Nephron (organoid): ENCODE measurements at regions not wholly inside any gene's neighbourhood (a gene's known extent, or its start where the extent isn't known, plus 50 kb on each side); places are given as distances from the start of the nearest gene placed in this dataset.
"Not testable (repeated sequence)": the region's sequence is repeated elsewhere in the genome, so short reads cannot be mapped to it uniquely, and the experiment has no call there.

ENCODE experiments used
- H3K27ac Mint-ChIP-seq, 3 experiments: 2 replicates each; pipeline ENCODE4 v1.8.0; 2020; ENCODE audit warnings: mixed read lengths in 3 of 3, mild to moderate bottlenecking in 2 of 3, moderate library complexity in 1 of 3
- H3K27me3 Mint-ChIP-seq: 2 replicates; pipeline ENCODE4 v1.8.0; 2021; ENCODE audit warnings: low read depth, mild to moderate bottlenecking, moderate library complexity, mixed read lengths
- H3K36me3 Mint-ChIP-seq: 2 replicates; pipeline ENCODE4 v1.8.0; 2020; ENCODE audit warnings: low read depth, mixed read lengths
- H3K4me1 Mint-ChIP-seq: 2 replicates; pipeline ENCODE4 v1.8.0; 2020; ENCODE audit warnings: mixed read lengths
- H3K4me3 Mint-ChIP-seq, 3 experiments: 2 replicates each; pipeline ENCODE4 v1.8.0; 2020; ENCODE audit warnings: mild to moderate bottlenecking in 3 of 3, mixed read lengths in 3 of 3, moderate library complexity in 2 of 3
- H3K9me3 Mint-ChIP-seq: 2 replicates; pipeline ENCODE4 v1.8.0; 2020; ENCODE audit warnings: mixed read lengths
- CTCF ChIP-seq, 3 experiments: fragments of 200-600 bp; sonication (generic); IDR thresholded peaks; one replicate each; pipeline ENCODE4 v1.5.0; 2021; ENCODE audit warnings: antibody characterized with exemption in 3 of 3; ENCODE audit not compliant: unreplicated experiment in 3 of 3

- no peaks in the 10 kb centered on the region for H3K4me1 Mint-ChIP-seq
- H3K9me3 Mint-ChIP-seq = peaks cover 3% of the 10 kb centered on the region
- TF ChIP-seq CTCF (IDR thresholded peaks at IDR 0.05; ENCODE audit: unreplicated experiment in 3 of 3) = no peak
- no peak overlapping the region for H3K4me3 Mint-ChIP-seq
- no peak overlapping the region for H3K27ac Mint-ChIP-seq
- no peaks in the 10 kb centered on the region for H3K36me3 Mint-ChIP-seq
- H3K27me3 Mint-ChIP-seq = peaks cover 5% of the 10 kb centered on the region
Observed at GRCh38 chr4:153095448-153096204, 108.6 kb upstream of the TRIM2 start.

DNA sequence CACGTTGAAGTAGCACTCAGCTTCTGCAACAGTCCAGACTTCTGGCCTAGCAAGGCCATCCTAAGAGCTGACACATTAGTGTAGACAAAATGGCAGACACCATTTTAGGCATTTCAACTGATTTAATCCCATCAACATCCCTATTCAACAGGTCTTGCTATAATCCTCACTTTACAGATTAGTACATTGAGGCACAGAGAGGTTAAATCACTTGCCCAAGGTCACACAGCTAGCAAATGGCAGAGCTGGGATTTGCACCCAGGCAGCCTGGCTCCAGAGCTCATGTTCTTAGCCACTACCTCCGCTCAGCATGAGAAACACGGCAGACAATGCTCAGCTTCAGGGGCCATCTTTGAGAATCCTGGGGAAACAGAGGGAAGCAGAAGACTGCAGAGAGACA, 107.9 kb upstream of the TRIM2 start:
- Mint-ChIP-seq H3K4me3 (no peak overlapping the region), H3K9me3 (peaks cover 3% of the 10 kb centered on the region), H3K27me3 (peaks cover 5% of the 10 kb centered on the region), H3K4me1 (no peaks in the 10 kb centered on the region), H3K36me3 (no peaks in the 10 kb centered on the region), H3K27ac (no peak overlapping the region)
- TF ChIP-seq CTCF (IDR thresholded peaks at IDR 0.05; ENCODE audit: unreplicated experiment in 3 of 3) = no peak

DNA sequence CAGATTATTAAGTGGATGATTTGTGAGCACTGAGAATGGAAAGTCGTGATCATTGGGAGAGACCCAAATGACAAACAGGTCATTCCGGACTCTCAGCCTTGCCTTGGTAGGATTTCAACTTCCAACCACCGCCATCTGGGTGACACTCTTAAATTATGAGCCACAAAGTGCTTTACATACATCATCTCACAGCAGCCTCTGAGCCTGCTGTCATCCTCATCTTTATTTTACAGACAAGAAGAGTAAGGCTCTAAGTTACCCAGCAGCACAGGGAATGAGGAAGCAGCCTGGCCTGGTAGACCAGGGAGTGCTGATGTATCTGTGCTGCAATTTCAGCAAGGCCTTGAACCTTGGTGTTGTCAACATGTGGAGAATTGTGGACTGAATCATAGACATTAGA, 105.8 kb upstream of the TRIM2 start:
- H3K9me3 Mint-ChIP-seq = peaks cover 13% of the 10 kb centered on the region
- no peak overlapping the region for H3K27ac Mint-ChIP-seq
- H3K36me3 Mint-ChIP-seq = no peaks in the 10 kb centered on the region
- H3K4me1 Mint-ChIP-seq = no peaks in the 10 kb centered on the region
- TF ChIP-seq CTCF (IDR thresholded peaks at IDR 0.05; ENCODE audit: unreplicated experiment in 3 of 3) = no peak
- H3K4me3 Mint-ChIP-seq = no peak overlapping the region
- no peaks in the 10 kb centered on the region for H3K27me3 Mint-ChIP-seq

GRCh38 chr4:153099391-153100140, 104.7 kb upstream of the TRIM2 start:
- H3K4me3 Mint-ChIP-seq = no peak overlapping the region
- TF ChIP-seq CTCF (IDR thresholded peaks at IDR 0.05; ENCODE audit: unreplicated experiment in 3 of 3) = no peak
- H3K4me1 Mint-ChIP-seq = no peaks in the 10 kb centered on the region
- H3K36me3 Mint-ChIP-seq = no peaks in the 10 kb centered on the region
- peaks cover 13% of the 10 kb centered on the region for H3K9me3 Mint-ChIP-seq
- H3K27ac Mint-ChIP-seq = no peak overlapping the region
- no peaks in the 10 kb centered on the region for H3K27me3 Mint-ChIP-seq

- H3K4me1 Mint-ChIP-seq, H3K27ac Mint-ChIP-seq, H3K27me3 Mint-ChIP-seq, H3K4me3 Mint-ChIP-seq, H3K36me3 Mint-ChIP-seq: not testable (repeated sequence)
- H3K9me3 Mint-ChIP-seq = peaks cover 27% of the 10 kb centered on the region
Observed at GRCh38 chr4:153106736-153107135, 97.5 kb upstream of the TRIM2 start.

GRCh38 chr4:153107246-153107645, 97.0 kb upstream of the TRIM2 start:
- H3K27ac Mint-ChIP-seq = no peak overlapping the region
- H3K4me3 Mint-ChIP-seq = no peak overlapping the region
- TF ChIP-seq CTCF (IDR thresholded peaks at IDR 0.05; ENCODE audit: unreplicated experiment in 3 of 3) = no peak

More at GRCh38 chr4:153107246-153107645, 97.0 kb upstream of the TRIM2 start:
- Mint-ChIP-seq H3K4me1 (no peaks in the 10 kb centered on the region), H3K27me3 (no peaks in the 10 kb centered on the region), H3K9me3 (peaks cover 27% of the 10 kb centered on the region), H3K36me3 (no peaks in the 10 kb centered on the region)
